ENCODE measurements at regions not wholly inside any gene's neighbourhood (a gene's known extent, or its start where the extent isn't known, plus 50 kb on each side); places are given as distances from the start of the nearest gene placed in this dataset.

DNA sequence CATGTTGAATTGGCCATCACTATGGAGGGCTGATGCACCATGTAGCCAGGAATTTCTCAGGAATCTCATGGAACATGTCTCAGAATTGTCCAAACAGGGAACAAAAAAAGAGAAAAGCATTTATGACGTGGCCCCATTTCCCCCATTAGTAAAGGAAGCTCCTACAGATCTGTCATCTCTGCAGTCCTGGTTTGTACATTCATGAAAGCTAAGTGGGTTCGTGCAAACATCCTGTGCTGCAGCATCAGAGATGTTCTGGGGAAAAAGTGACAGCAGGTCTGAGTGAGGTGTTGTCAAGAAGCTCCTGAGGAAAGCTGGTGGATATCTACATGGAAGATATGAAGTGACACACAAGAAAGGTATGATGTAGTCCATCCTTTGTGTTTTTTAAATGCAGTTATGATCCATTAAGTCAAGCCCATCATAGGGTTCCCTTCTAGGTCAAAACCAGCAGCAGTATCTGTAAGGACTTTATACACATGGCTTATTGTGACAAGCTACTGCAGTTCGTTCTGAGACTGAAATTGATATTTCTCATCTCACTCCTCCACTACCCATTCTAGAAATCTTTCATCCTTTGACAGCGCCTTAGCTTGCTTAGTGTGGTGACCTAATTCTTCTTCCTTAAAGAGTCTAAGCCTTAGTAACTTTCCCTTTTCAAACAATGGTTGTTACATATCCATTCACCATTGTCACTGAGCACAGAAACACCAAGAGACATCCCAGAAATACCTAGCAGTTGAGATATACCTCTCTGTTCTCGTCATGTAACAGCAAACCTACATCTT is 200.0 kb upstream of the TCF21 start:
- DNase-seq (ENCODE audit: low read depth in 1 of 2, low spot score in 2 of 2) (no peak), FAIRE-seq (no peak)
- H4K8ac ChIP-seq (ENCODE audit: extremely low read depth, insufficient read depth, low read length): no peak overlapping the region
- no peak overlapping the region for H3K56ac ChIP-seq (replicated peaks; ENCODE audit: insufficient read length, low read depth, low read length)
- H3K23ac ChIP-seq (ENCODE audit: insufficient read length): no peak overlapping the region
- no peak overlapping the region for H2BK5ac ChIP-seq (ENCODE audit: low read depth, low read length)
- H2BK20ac ChIP-seq (ENCODE audit: low read length): no peak overlapping the region
- H2BK12ac ChIP-seq (ENCODE audit: low read depth, low read length): no peak overlapping the region
- no peak overlapping the region for H2AFZ ChIP-seq (ENCODE audit: low read length)
- no peak overlapping the region for H2AK5ac ChIP-seq (ENCODE audit: low read depth, low read length)
- peaks cover 0 to 4% of the 10 kb centered on the region in 2 experiments; a peak in 1 of 4 replicates for H3K9me3 ChIP-seq (ENCODE audit: insufficient read depth in 2 of 2, low read depth in 1 of 2, low read length in 1 of 2)
- H3K36me3 ChIP-seq (ENCODE audit: control insufficient read depth in 2 of 4, insufficient read depth in 4 of 4, low read length in 3 of 4): no peaks in the 10 kb centered on the region
- ChIA-PET POLR2A (ENCODE audit: partially characterized antibody) (no interaction called here), CTCF (ENCODE audit: partially characterized antibody) (no interaction called here)
- no peak overlapping the region for H4K5ac ChIP-seq (ENCODE audit: insufficient read length, low read depth, low read length)
- H4K20me1 ChIP-seq (replicated peaks in 1 of 2; ENCODE audit: control insufficient read depth in 1 of 2, insufficient read depth in 2 of 2, low read length in 2 of 2): no peaks in the 10 kb centered on the region
- WGBS, 2 experiments (ENCODE audit: extremely low coverage in 1 of 2, insufficient coverage in 1 of 2, insufficient read length in 1 of 2, insufficient replicate concordance in 2 of 2, low coverage in 1 of 2, low lambda C conversion rate in 2 of 2, missing lambda C conversion rate in 1 of 2): 83% methylated on average over 5 of the region's 5 CpGs; no CpG with 5 or more reads in 1 of the 2 experiments
- no peak overlapping the region for H3K4me2 ChIP-seq (ENCODE audit: insufficient read depth in 1 of 2, low read depth in 2 of 2, low read length in 2 of 2)
- H3K79me2 ChIP-seq (ENCODE audit: control insufficient read depth in 1 of 2, insufficient read depth in 2 of 2, low read length in 2 of 2): no peaks in the 10 kb centered on the region
- H4K91ac ChIP-seq (replicated peaks; ENCODE audit: insufficient read length, low read length): no peak overlapping the region
- no peak overlapping the region for H3K14ac ChIP-seq (ENCODE audit: insufficient read length)
- H3K9ac ChIP-seq (replicated peaks in 1 of 4; ENCODE audit: extremely low read depth in 1 of 4, low read depth in 3 of 4, low read length in 3 of 4): no peak overlapping the region
- no peak overlapping the region for H3K4ac ChIP-seq (replicated peaks; ENCODE audit: insufficient read length, low read depth, low read length)
- no peaks in the 10 kb centered on the region for H3K23me2 ChIP-seq (ENCODE audit: low read depth, low read length)
- H3K27ac ChIP-seq (ENCODE audit: low read depth, low read length): no peak overlapping the region
- no peaks in the 10 kb centered on the region for H3K79me1 ChIP-seq (ENCODE audit: low read depth, low read length)
- no peaks in the 10 kb centered on the region for H3K4me1 ChIP-seq (replicated peaks in 1 of 4; ENCODE audit: control insufficient read depth in 3 of 4, insufficient read depth in 4 of 4, low read length in 3 of 4)
- no peaks in the 10 kb centered on the region for H3K27me3 ChIP-seq (replicated peaks in 1 of 4; ENCODE audit: control insufficient read depth in 3 of 4, extremely low read depth in 1 of 4, insufficient read depth in 3 of 4, low read length in 3 of 4)
- H2BK15ac ChIP-seq (ENCODE audit: low read length): no peak overlapping the region
- no peak overlapping the region for H2BK120ac ChIP-seq (replicated peaks; ENCODE audit: low read depth, low read length)
- H3K18ac ChIP-seq (ENCODE audit: extremely low read depth, low read length): no peak overlapping the region
- H3K4me3 ChIP-seq (ENCODE audit: extremely low read depth in 1 of 4, insufficient read depth in 2 of 4, low read depth in 3 of 4, low read length in 4 of 4): no peak overlapping the region
- TF ChIP-seq POU5F1 (IDR thresholded peaks at IDR 0.05; ENCODE audit: low read depth, low read length) (no peak), NANOG (IDR thresholded peaks at IDR 0.05; ENCODE audit: insufficient read depth, low read depth, low read length, poor library complexity, severe bottlenecking) (no peak), SIX5 (IDR thresholded peaks at IDR 0.05; ENCODE audit: low read depth, low read length) (no peak), POLR2AphosphoS5 (IDR thresholded peaks at IDR 0.05; ENCODE audit: low read depth, low read length) (no peak), SP2 (IDR thresholded peaks at IDR 0.05; ENCODE audit: low read length) (no peak), RAD21 (IDR thresholded peaks at IDR 0.05 in 1 of 2, conservative IDR thresholded peaks at IDR 0.05 in 1 of 2; ENCODE audit: low read depth in 2 of 2, low read length in 2 of 2) (no peak), CTBP2 (IDR thresholded peaks at IDR 0.05; ENCODE audit: borderline replicate concordance, insufficient read depth, insufficient read length, low read length) (no peak), SAP30 (IDR thresholded peaks at IDR 0.05; ENCODE audit: insufficient read depth, insufficient replicate concordance, low read length) (no peak)
- TF ChIP-seq, protein P1, sequence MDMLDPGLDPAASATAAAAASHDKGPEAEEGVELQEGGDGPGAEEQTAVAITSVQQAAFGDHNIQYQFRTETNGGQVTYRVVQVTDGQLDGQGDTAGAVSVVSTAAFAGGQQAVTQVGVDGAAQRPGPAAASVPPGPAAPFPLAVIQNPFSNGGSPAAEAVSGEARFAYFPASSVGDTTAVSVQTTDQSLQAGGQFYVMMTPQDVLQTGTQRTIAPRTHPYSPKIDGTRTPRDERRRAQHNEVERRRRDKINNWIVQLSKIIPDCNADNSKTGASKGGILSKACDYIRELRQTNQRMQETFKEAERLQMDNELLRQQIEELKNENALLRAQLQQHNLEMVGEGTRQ (IDR thresholded peaks at IDR 0.05; ENCODE audit: low read length): no peak
- TF ChIP-seq, protein P2, sequence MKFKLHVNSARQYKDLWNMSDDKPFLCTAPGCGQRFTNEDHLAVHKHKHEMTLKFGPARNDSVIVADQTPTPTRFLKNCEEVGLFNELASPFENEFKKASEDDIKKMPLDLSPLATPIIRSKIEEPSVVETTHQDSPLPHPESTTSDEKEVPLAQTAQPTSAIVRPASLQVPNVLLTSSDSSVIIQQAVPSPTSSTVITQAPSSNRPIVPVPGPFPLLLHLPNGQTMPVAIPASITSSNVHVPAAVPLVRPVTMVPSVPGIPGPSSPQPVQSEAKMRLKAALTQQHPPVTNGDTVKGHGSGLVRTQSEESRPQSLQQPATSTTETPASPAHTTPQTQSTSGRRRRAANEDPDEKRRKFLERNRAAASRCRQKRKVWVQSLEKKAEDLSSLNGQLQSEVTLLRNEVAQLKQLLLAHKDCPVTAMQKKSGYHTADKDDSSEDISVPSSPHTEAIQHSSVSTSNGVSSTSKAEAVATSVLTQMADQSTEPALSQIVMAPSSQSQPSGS (IDR thresholded peaks at IDR 0.05; ENCODE audit: low read length): no peak

All from H1 (cell line).